ENCODE measurements at regions not wholly inside any gene's neighbourhood (a gene's known extent, or its start where the extent isn't known, plus 50 kb on each side); places are given as distances from the start of the nearest gene placed in this dataset.

GRCh38 chr14:85037411-85037810 is 492.5 kb upstream of the FLRT2 start:
- TF ChIP-seq REST (IDR thresholded peaks at IDR 0.05) (no peak), CTCF (IDR thresholded peaks at IDR 0.05) (no peak)
